GM23248 (cell line): ENCODE measurements at regions not wholly inside any gene's neighbourhood (a gene's known extent, or its start where the extent isn't known, plus 50 kb on each side); places are given as distances from the start of the nearest gene placed in this dataset.

Source experiments
- DNase-seq: peaks from one replicate; pipeline ENCODE4 v3.0.0-alpha.2; 2015
- H2AFZ ChIP-seq: fragments of 200-600 bp; sonication (generic); 2 replicates; pipeline ENCODE4 v1.6.1; 2016; ENCODE audit warnings: antibody characterized with exemption
- H3F3A ChIP-seq: fragments of 200-600 bp; sonication (generic); 2 replicates; pipeline ENCODE4 v1.6.1; 2016; ENCODE audit warnings: mild to moderate bottlenecking, antibody characterized with exemption, mixed run types; ENCODE audit not compliant: insufficient read depth
- H3K27ac ChIP-seq: fragments of 200-600 bp; sonication (generic); 2 replicates; pipeline ENCODE4 v1.5.1; 2016; ENCODE audit warnings: mild to moderate bottlenecking
- H3K27me3 ChIP-seq: fragments of 200-600 bp; sonication (generic); replicated peaks from 2 replicates; pipeline ENCODE4 v1.6.1; 2016; ENCODE audit warnings: mild to moderate bottlenecking; ENCODE audit not compliant: insufficient read depth
- H3K36me3 ChIP-seq: fragments of 200-600 bp; sonication (generic); 2 replicates; pipeline ENCODE4 v1.6.1; 2016; ENCODE audit warnings: low read depth, mild to moderate bottlenecking
- H3K4me1 ChIP-seq: fragments of 200-600 bp; sonication (generic); 2 replicates; pipeline ENCODE4 v1.6.1; 2016; ENCODE audit warnings: mild to moderate bottlenecking; ENCODE audit not compliant: insufficient read depth
- H3K4me2 ChIP-seq: fragments of 200-600 bp; sonication (generic); one replicate; pipeline ENCODE4 v1.6.1; 2016; ENCODE audit warnings: mild to moderate bottlenecking; ENCODE audit not compliant: unreplicated experiment
- H3K4me3 ChIP-seq: fragments of 200-600 bp; sonication (generic); 2 replicates; pipeline ENCODE4 v1.5.1; 2016; ENCODE audit warnings: mild to moderate bottlenecking
- H3K79me2 ChIP-seq: fragments of 200-600 bp; sonication (generic); 2 replicates; pipeline ENCODE4 v1.6.1; 2016; ENCODE audit warnings: mild to moderate bottlenecking; ENCODE audit not compliant: insufficient read depth
- H3K9ac ChIP-seq: fragments of 200-600 bp; sonication (generic); 2 replicates; pipeline ENCODE4 v1.6.1; 2016; ENCODE audit warnings: mild to moderate bottlenecking
- H3K9me2 ChIP-seq: fragments of 200-600 bp; sonication (generic); 2 replicates; pipeline ENCODE4 v1.6.1; 2016; ENCODE audit warnings: mixed run types, mild to moderate bottlenecking, moderate library complexity; ENCODE audit not compliant: insufficient read depth
- H3K9me3 ChIP-seq: fragments of 200-600 bp; sonication (generic); one replicate; pipeline ENCODE4 v1.6.1; 2017; ENCODE audit warnings: low read depth
- H4K20me1 ChIP-seq: fragments of 200-600 bp; sonication (generic); 2 replicates; pipeline ENCODE4 v1.6.0; 2016; ENCODE audit not compliant: insufficient read depth
- EZH2 ChIP-seq: fragments of 200-600 bp; sonication (generic); IDR thresholded peaks from 2 replicates; pipeline ENCODE4 v1.6.1; 2018; ENCODE audit warnings: antibody characterized with exemption, mild to moderate bottlenecking; ENCODE audit not compliant: insufficient read depth, poor library complexity, severe bottlenecking
- EZH2phosphoT487 ChIP-seq: fragments of 200-600 bp; sonication (generic); IDR thresholded peaks from 2 replicates; pipeline ENCODE4 v1.6.1; 2018; ENCODE audit warnings: antibody characterized with exemption, moderate library complexity, mild to moderate bottlenecking, low read depth; ENCODE audit not compliant: insufficient read depth
- WGBS, 2 experiments: methylation state at CpG; one replicate each; pipeline ENCODE4 v1.1.6; 2015 to 2017; ENCODE audit warnings: low lambda C conversion rate in 2 of 2, low coverage in 1 of 2; ENCODE audit errors: missing lambda C conversion rate in 2 of 2; 5-methylcytosine and 5-hydroxymethylcytosine counted together
- in situ Hi-C: fragments of 300-500 bp; cut with MboI; formaldehyde crosslinking; loops from 2 replicates; pipeline ENCODE4 v1.15.0; 2020

DNA sequence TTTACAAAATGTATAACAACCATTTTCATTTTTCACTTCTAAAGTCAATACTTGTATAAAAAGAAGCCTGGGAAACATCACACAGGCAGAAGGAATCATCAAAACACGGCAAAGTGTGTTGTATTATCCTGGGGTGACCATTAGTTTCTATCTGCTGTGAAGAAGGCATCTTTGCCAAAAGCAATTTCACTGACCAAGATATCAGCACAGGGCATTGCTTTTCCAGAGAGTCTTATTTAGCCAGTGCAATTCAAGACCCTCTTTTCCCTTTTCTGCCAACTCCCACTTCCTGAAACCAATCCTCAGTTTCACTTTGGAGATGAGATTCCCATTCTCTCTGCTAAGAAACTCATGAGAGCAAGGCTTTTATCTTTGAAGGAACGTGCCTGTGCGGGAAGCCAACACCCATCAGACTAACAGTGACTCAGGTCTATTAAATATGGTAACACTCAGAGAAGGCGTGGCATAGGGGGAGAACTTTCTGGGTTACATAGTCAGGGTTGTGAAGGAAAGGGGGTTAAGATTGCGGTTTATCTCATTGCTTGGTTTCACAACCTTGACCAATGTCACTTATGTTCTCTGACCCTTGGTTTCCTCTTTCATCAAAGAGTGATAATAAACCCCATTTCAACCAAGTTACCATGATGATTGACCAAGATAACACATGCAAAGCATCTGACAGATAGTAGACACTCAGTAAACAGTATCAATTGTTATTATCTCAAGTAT is 666.9 kb upstream of the KLF4 start:
- H3K4me3 ChIP-seq = no peak overlapping the region
- peaks cover 5% of the 10 kb centered on the region; the same call in 1 of the 2 replicates for H3K4me1 ChIP-seq
- H3K27me3 ChIP-seq = no peaks in the 10 kb centered on the region
- no peaks in the 10 kb centered on the region for H3K9me2 ChIP-seq
- no peaks in the 10 kb centered on the region for H3K79me2 ChIP-seq
- H3K36me3 ChIP-seq = no peaks in the 10 kb centered on the region
- peak; percentile 23 for DNase-seq
- WGBS, 2 experiments = 86% methylated on average over 5 of the region's 5 CpGs
- no peak overlapping the region for H2AFZ ChIP-seq
- no peak overlapping the region for H3K9ac ChIP-seq
- no peak overlapping the region for H3K27ac ChIP-seq
- H4K20me1 ChIP-seq = no peaks in the 10 kb centered on the region
- TF ChIP-seq EZH2phosphoT487 (no peak), EZH2 (no peak)
- H3F3A ChIP-seq = no peaks in the 10 kb centered on the region
- in situ Hi-C loops = no loop called here
- no peaks in the 10 kb centered on the region for H3K9me3 ChIP-seq
- no peak overlapping the region for H3K4me2 ChIP-seq

DNA sequence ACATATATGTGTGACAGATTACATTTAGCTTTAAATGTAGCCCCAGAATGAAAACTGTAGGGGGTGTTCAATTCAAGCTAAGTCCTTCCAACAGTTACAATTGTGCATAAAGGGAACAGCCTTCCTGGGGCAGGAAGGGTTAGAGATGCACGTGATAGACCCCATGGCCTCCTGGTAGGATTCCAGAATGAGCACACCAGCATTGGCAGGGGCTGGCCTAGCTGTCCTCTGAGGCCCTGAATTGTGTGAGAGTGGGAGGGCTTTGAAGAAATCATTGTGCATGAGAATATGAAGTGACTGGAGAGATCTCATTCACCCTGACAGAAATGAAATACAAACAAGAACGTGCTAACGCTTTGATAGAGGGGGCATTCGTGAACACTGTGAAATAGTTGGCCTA is 663.8 kb upstream of the KLF4 start:
- WGBS, 2 experiments = 65 to 74% methylated on average over 4 of the region's 4 CpGs
- Histone ChIP-seq H3K9me3 (no peaks in the 10 kb centered on the region), H3K4me2 (no peak overlapping the region), H3K9me2 (no peaks in the 10 kb centered on the region), H3K9ac (no peak overlapping the region), H3K36me3 (no peaks in the 10 kb centered on the region), H3F3A (peaks cover 13% of the 10 kb centered on the region), H3K27me3 (no peaks in the 10 kb centered on the region), H2AFZ (no peak overlapping the region), H3K4me3 (no peak overlapping the region), H3K27ac (no peak overlapping the region), H3K4me1 (peaks cover 9% of the 10 kb centered on the region), H4K20me1 (no peaks in the 10 kb centered on the region), H3K79me2 (no peaks in the 10 kb centered on the region)
- TF ChIP-seq EZH2phosphoT487 (no peak), EZH2 (no peak)
- in situ Hi-C loops = no loop called here
- DNase-seq = no peak

DNA sequence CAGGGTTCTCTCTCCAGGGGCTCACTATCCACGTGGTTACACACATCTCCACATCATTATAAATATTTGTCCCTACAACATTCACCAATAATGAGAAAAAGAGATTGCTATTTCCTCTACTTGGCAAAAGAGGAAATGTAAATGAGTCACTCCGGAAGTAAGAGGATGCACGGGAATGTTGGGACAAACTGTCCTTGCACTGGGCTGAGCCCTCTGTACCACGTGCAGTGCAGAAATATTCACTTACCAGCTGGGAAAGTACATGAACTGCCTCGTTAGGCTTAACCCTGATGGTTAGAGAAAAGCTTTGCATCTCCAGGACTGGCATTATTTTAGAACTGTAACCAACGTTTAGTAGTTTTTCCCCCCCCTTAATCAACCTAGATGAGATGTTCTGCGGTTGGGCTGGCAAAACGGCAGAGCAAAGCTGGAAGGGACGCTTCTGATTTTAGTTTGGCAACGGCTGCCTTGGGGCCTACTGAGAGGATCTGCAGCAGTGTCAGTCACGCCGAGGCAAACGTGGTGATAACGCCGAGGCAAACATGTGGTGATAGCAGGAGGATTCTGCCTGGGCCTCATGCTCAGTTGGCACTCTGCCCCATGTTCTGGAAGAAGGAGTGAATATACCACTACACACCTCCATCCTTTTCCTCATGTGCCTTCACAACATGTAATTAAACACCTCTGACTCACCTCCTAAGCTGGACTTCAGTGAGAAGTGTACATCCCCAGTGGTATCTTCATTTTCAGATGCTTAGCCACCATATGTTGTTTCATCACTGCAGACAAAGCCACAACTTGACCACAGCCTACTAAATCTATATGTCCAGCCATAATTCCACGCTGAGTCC is 661.4 kb upstream of the KLF4 start:
- DNase-seq = peak; percentile 71
- Histone ChIP-seq H3K36me3 (no peaks in the 10 kb centered on the region), H3K27me3 (no peaks in the 10 kb centered on the region), H3K9me2 (no peaks in the 10 kb centered on the region), H3K4me2 (peak overlapping the region; percentile 6), H3K9me3 (no peaks in the 10 kb centered on the region), H3F3A (peaks cover 13% of the 10 kb centered on the region), H3K79me2 (no peaks in the 10 kb centered on the region), H3K9ac (no peak overlapping the region), H3K4me3 (no peak overlapping the region), H3K4me1 (peaks cover 9% of the 10 kb centered on the region), H3K27ac (0 out of 2 replicates have a peak overlapping the region, but pooled peaks have one; percentile 5), H4K20me1 (no peaks in the 10 kb centered on the region), H2AFZ (peak overlapping the region; percentile 52)
- TF ChIP-seq EZH2 (no peak), EZH2phosphoT487 (no peak)
- 9% methylated on average over 16 of the region's 16 CpGs for WGBS, 2 experiments
- in situ Hi-C loops = no loop called here

DNA sequence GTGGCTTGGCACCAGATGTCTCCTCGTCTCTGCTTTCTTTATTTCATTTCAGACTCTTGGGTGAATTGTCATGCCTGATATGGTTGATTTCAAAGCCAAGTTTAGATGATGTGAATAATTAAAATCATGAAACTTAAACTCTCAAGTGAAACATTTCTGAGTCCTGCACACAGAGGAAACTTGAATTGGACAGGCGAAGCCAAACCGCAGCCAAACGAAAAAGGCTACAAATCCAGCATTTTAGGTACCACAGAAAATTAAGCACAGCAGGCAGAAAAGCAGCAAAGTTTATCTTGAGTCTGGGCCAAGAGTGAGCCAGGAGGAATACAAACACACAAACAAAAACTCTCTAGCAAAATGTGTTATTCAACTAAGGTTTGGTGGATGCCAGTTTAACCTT is 659.8 kb upstream of the KLF4 start:
- Histone ChIP-seq H4K20me1 (no peaks in the 10 kb centered on the region), H3K9ac (no peak overlapping the region), H3F3A (peaks cover 13% of the 10 kb centered on the region), H3K4me3 (no peak overlapping the region), H3K27ac (no peak overlapping the region), H3K9me3 (no peaks in the 10 kb centered on the region), H3K4me2 (no peak overlapping the region), H3K36me3 (no peaks in the 10 kb centered on the region), H3K9me2 (no peaks in the 10 kb centered on the region), H3K4me1 (peaks cover 9% of the 10 kb centered on the region), H3K27me3 (no peaks in the 10 kb centered on the region), H3K79me2 (no peaks in the 10 kb centered on the region), H2AFZ (no peak overlapping the region)
- in situ Hi-C loops = no loop called here
- DNase-seq = no peak
- WGBS, 2 experiments = 62% methylated on average over 4 of the region's 4 CpGs
- no peak for TF ChIP-seq EZH2phosphoT487
- no peak for TF ChIP-seq EZH2
